D721Med (cell line): ENCODE measurements at regions not wholly inside any gene's neighbourhood (a gene's known extent, or its start where the extent isn't known, plus 50 kb on each side); places are given as distances from the start of the nearest gene placed in this dataset.

Experiments used
- DNase-seq: peaks from one replicate; pipeline ENCODE4 v3.0.0; 2011; ENCODE audit warnings: low spot score; ENCODE audit not compliant: insufficient read length
- FAIRE-seq: peaks from 2 replicates; lab custom pipeline; 2011; peaks lifted over from hg19 to GRCh38; lab: Jason Lieb, UNC
- CTCF ChIP-seq: IDR thresholded peaks from 2 replicates; pipeline ENCODE4 v1.5.1; 2012; ENCODE audit warnings: mild to moderate bottlenecking, control low read depth; ENCODE audit not compliant: insufficient read depth; ENCODE audit errors: missing control alignments

- DNase-seq: no peak
- no peak for TF ChIP-seq CTCF
- FAIRE-seq: no peak
Measured at GRCh38 chr14:76948213-76948947, 80.1 kb downstream of the IRF2BPL start.

- TF ChIP-seq CTCF: no peak
- FAIRE-seq: no peak
- DNase-seq: no peak
Measured at GRCh38 chr14:76947838-76948184, 80.7 kb downstream of the IRF2BPL start.

- DNase-seq (peak; percentile 77), FAIRE-seq (no peak)
- TF ChIP-seq CTCF: peak; percentile 44
Measured at GRCh38 chr14:76947078-76947837, 81.2 kb downstream of the IRF2BPL start.

- FAIRE-seq (no peak), DNase-seq (no peak)
- no peak for TF ChIP-seq CTCF
Measured at GRCh38 chr14:76946753-76947077, 81.8 kb downstream of the IRF2BPL start.

- no peak for DNase-seq
- no peak for FAIRE-seq
- TF ChIP-seq CTCF: no peak
Measured at GRCh38 chr14:76943072-76943471, 85.4 kb downstream of the IRF2BPL start.

- no peak for TF ChIP-seq CTCF
- FAIRE-seq: no peak
Measured at GRCh38 chr14:76941946-76942805, 86.3 kb downstream of the IRF2BPL start.

More at GRCh38 chr14:76941946-76942805, 86.3 kb downstream of the IRF2BPL start:
- no peak for DNase-seq
